ENCODE measurements at regions not wholly inside any gene's neighbourhood (a gene's known extent, or its start where the extent isn't known, plus 50 kb on each side); places are given as distances from the start of the nearest gene placed in this dataset.

- H3K27ac Mint-ChIP-seq, result peak overlapping the region in 1 of 3 donors; percentile 66
- no peaks in the 10 kb centered on the region for H3K27me3 ChIP-seq (ENCODE audit: control insufficient read depth, insufficient read depth, low read length)
- no peak for DNase-seq
Observed at GRCh38 chr16:7097518-7097917, 235.1 kb upstream of the RBFOX1 start.

DNA sequence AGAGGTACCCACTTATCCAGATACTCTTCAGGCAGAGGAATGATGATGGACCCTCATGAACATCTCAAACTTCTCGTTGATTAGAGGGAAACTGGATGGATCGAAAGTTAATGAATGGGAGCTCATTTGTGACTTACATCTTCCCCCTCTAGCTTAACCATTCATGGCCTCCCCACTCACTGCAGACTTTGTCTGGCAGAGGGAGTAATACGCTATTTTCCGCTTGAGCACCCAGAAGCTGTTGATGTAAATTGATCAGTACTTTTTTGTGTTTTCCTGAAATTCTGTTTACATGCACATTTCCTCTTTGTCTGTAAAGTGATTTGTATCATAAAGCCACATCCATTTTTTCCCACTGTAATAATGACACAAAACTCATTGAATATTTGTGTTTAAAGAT is 239.1 kb upstream of the RBFOX1 start:
- Histone ChIP-seq H3K4me3 (ENCODE audit: low read depth, low read length) (no peak overlapping the region), H3K4me1 (ENCODE audit: control insufficient read depth, insufficient read depth, low read length, poor library complexity, severe bottlenecking) (no peaks in the 10 kb centered on the region), H3K27ac (ENCODE audit: insufficient read depth, low read length, poor library complexity, severe bottlenecking) (no peak overlapping the region), H3K9me3 (ENCODE audit: control insufficient read depth in 2 of 2, low read length in 2 of 2) (peaks cover 0 to 2% of the 10 kb centered on the region in 2 experiments), H3K27me3 (ENCODE audit: control insufficient read depth, insufficient read depth, low read length) (no peaks in the 10 kb centered on the region), H3K36me3 (ENCODE audit: control insufficient read depth, insufficient read depth, low read length) (no peaks in the 10 kb centered on the region)
- ATAC-seq (ENCODE audit: low read depth in 2 of 2), result no peak
- peaks cover 0 to 26% (median 4%) of the 10 kb centered on the region in 7 donors for H3K9me3 Mint-ChIP-seq
- no peaks in the 10 kb centered on the region for H3K36me3 Mint-ChIP-seq
- no peaks in the 10 kb centered on the region for H3K27me3 Mint-ChIP-seq
- H3K4me3 Mint-ChIP-seq, result no peak overlapping the region
- no peaks in the 10 kb centered on the region for H3K4me1 Mint-ChIP-seq
- no peak overlapping the region for H3K27ac Mint-ChIP-seq
- DNase-seq, result no peak

More at GRCh38 chr16:7097518-7097917, 235.1 kb upstream of the RBFOX1 start:
- Histone ChIP-seq H3K4me3 (ENCODE audit: low read depth, low read length) (no peak overlapping the region), H3K36me3 (ENCODE audit: control insufficient read depth, insufficient read depth, low read length) (no peaks in the 10 kb centered on the region), H3K27ac (ENCODE audit: insufficient read depth, low read length, poor library complexity, severe bottlenecking) (no peak overlapping the region), H3K4me1 (ENCODE audit: control insufficient read depth, insufficient read depth, low read length, poor library complexity, severe bottlenecking) (no peaks in the 10 kb centered on the region), H3K9me3 (ENCODE audit: control insufficient read depth in 2 of 2, low read length in 2 of 2) (peaks cover 5 to 10% of the 10 kb centered on the region in 2 experiments)
- H3K9me3 Mint-ChIP-seq, result peaks cover 0 to 18% (median 9%) of the 10 kb centered on the region in 7 donors
- no peaks in the 10 kb centered on the region for H3K4me1 Mint-ChIP-seq
- no peaks in the 10 kb centered on the region for H3K27me3 Mint-ChIP-seq
- ATAC-seq (ENCODE audit: low read depth in 2 of 2), result no peak
- no peak overlapping the region for H3K4me3 Mint-ChIP-seq
- no peaks in the 10 kb centered on the region for H3K36me3 Mint-ChIP-seq

GRCh38 chr16:7090628-7091115 is 242.0 kb upstream of the RBFOX1 start:
- Mint-ChIP-seq H3K4me1 (no peaks in the 10 kb centered on the region), H3K9me3 (peaks cover 0 to 23% (median 5%) of the 10 kb centered on the region in 7 donors), H3K27me3 (no peaks in the 10 kb centered on the region), H3K36me3 (no peaks in the 10 kb centered on the region), H3K27ac (no peak overlapping the region), H3K4me3 (no peak overlapping the region)
- H3K27ac ChIP-seq (ENCODE audit: insufficient read depth, low read length, poor library complexity, severe bottlenecking), result no peak overlapping the region
- no peaks in the 10 kb centered on the region for H3K9me3 ChIP-seq (ENCODE audit: control insufficient read depth in 2 of 2, low read length in 2 of 2)
- no peak for ATAC-seq (ENCODE audit: low read depth in 2 of 2)
- no peaks in the 10 kb centered on the region for H3K36me3 ChIP-seq (ENCODE audit: control insufficient read depth, insufficient read depth, low read length)
- H3K27me3 ChIP-seq (ENCODE audit: control insufficient read depth, insufficient read depth, low read length), result no peaks in the 10 kb centered on the region
- no peak for DNase-seq
- H3K4me3 ChIP-seq (ENCODE audit: low read depth, low read length), result no peak overlapping the region
- no peaks in the 10 kb centered on the region for H3K4me1 ChIP-seq (ENCODE audit: control insufficient read depth, insufficient read depth, low read length, poor library complexity, severe bottlenecking)

GRCh38 chr16:7089751-7090150 is 242.9 kb upstream of the RBFOX1 start:
- no peak for ATAC-seq (ENCODE audit: low read depth in 2 of 2)
- no peak overlapping the region for H3K4me3 ChIP-seq (ENCODE audit: low read depth, low read length)
- H3K9me3 ChIP-seq (ENCODE audit: control insufficient read depth in 2 of 2, low read length in 2 of 2), result no peaks in the 10 kb centered on the region
- Mint-ChIP-seq H3K4me1 (no peaks in the 10 kb centered on the region), H3K36me3 (no peaks in the 10 kb centered on the region), H3K27ac (no peak overlapping the region), H3K9me3 (peaks cover 0 to 23% (median 3%) of the 10 kb centered on the region in 7 donors), H3K27me3 (no peaks in the 10 kb centered on the region), H3K4me3 (no peak overlapping the region)
- no peaks in the 10 kb centered on the region for H3K27me3 ChIP-seq (ENCODE audit: control insufficient read depth, insufficient read depth, low read length)
- H3K36me3 ChIP-seq (ENCODE audit: control insufficient read depth, insufficient read depth, low read length), result no peaks in the 10 kb centered on the region
- H3K4me1 ChIP-seq (ENCODE audit: control insufficient read depth, insufficient read depth, low read length, poor library complexity, severe bottlenecking), result no peaks in the 10 kb centered on the region
- no peak for DNase-seq
- no peak overlapping the region for H3K27ac ChIP-seq (ENCODE audit: insufficient read depth, low read length, poor library complexity, severe bottlenecking)

DNA sequence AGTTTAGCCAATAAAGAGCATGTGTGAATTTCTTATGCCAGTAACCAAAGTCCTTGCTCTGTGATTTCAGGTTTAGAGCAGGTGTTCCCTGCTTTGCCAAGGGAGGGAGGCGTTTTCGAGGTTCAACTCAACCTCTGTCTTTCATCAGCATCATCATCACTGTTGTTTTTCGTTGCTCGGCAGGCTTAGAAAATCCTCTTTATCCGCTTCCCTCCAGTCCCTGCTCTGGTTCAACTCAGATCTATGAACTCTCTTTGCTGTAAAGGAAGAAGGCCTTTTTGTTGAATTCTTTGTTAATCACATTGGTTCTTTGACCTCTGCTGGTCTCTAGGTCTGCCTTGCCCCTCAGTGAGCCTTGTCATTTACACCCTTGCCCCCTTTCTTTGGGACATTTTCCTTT is 243.9 kb upstream of the RBFOX1 start:
- Mint-ChIP-seq H3K27me3 (no peaks in the 10 kb centered on the region), H3K9me3 (peaks cover 0 to 23% (median 4%) of the 10 kb centered on the region in 7 donors), H3K36me3 (no peaks in the 10 kb centered on the region), H3K4me1 (no peaks in the 10 kb centered on the region), H3K27ac (no peak overlapping the region), H3K4me3 (no peak overlapping the region)
- H3K4me3 ChIP-seq (ENCODE audit: low read depth, low read length), result no peak overlapping the region
- H3K4me1 ChIP-seq (ENCODE audit: control insufficient read depth, insufficient read depth, low read length, poor library complexity, severe bottlenecking), result no peaks in the 10 kb centered on the region
- no peak overlapping the region for H3K27ac ChIP-seq (ENCODE audit: insufficient read depth, low read length, poor library complexity, severe bottlenecking)
- H3K36me3 ChIP-seq (ENCODE audit: control insufficient read depth, insufficient read depth, low read length), result no peaks in the 10 kb centered on the region
- H3K9me3 ChIP-seq (ENCODE audit: control insufficient read depth in 2 of 2, low read length in 2 of 2), result no peaks in the 10 kb centered on the region
- DNase-seq (no peak), ATAC-seq (ENCODE audit: low read depth in 2 of 2) (no peak)
- no peaks in the 10 kb centered on the region for H3K27me3 ChIP-seq (ENCODE audit: control insufficient read depth, insufficient read depth, low read length)

- Histone ChIP-seq H3K9me3 (ENCODE audit: control insufficient read depth in 2 of 2, low read length in 2 of 2) (peaks cover 0 to 3% of the 10 kb centered on the region in 2 experiments), H3K27me3 (ENCODE audit: control insufficient read depth, insufficient read depth, low read length) (no peaks in the 10 kb centered on the region), H3K36me3 (ENCODE audit: control insufficient read depth, insufficient read depth, low read length) (no peaks in the 10 kb centered on the region), H3K4me1 (ENCODE audit: control insufficient read depth, insufficient read depth, low read length, poor library complexity, severe bottlenecking) (no peaks in the 10 kb centered on the region), H3K27ac (ENCODE audit: insufficient read depth, low read length, poor library complexity, severe bottlenecking) (no peak overlapping the region), H3K4me3 (ENCODE audit: low read depth, low read length) (no peak overlapping the region)
- no peaks in the 10 kb centered on the region for H3K27me3 Mint-ChIP-seq
- no peaks in the 10 kb centered on the region for H3K36me3 Mint-ChIP-seq
- no peak overlapping the region for H3K4me3 Mint-ChIP-seq
- peaks cover 0 to 15% (median 4%) of the 10 kb centered on the region in 7 donors for H3K9me3 Mint-ChIP-seq
- no peak overlapping the region for H3K27ac Mint-ChIP-seq
- DNase-seq (no peak), ATAC-seq (ENCODE audit: low read depth in 2 of 2) (no peak)
- H3K4me1 Mint-ChIP-seq, result no peaks in the 10 kb centered on the region
Observed at GRCh38 chr16:7086822-7087616, 245.6 kb upstream of the RBFOX1 start.

- Mint-ChIP-seq H3K27me3 (no peaks in the 10 kb centered on the region), H3K9me3 (peaks cover 0 to 16% (median 6%) of the 10 kb centered on the region in 7 donors), H3K36me3 (no peaks in the 10 kb centered on the region), H3K27ac (no peak overlapping the region), H3K4me1 (no peaks in the 10 kb centered on the region), H3K4me3 (no peak overlapping the region)
- Histone ChIP-seq H3K27me3 (ENCODE audit: control insufficient read depth, insufficient read depth, low read length) (no peaks in the 10 kb centered on the region), H3K9me3 (ENCODE audit: control insufficient read depth in 2 of 2, low read length in 2 of 2) (peaks cover 0 to 8% of the 10 kb centered on the region in 2 experiments), H3K4me1 (ENCODE audit: control insufficient read depth, insufficient read depth, low read length, poor library complexity, severe bottlenecking) (no peaks in the 10 kb centered on the region), H3K36me3 (ENCODE audit: control insufficient read depth, insufficient read depth, low read length) (no peaks in the 10 kb centered on the region), H3K4me3 (ENCODE audit: low read depth, low read length) (no peak overlapping the region), H3K27ac (ENCODE audit: insufficient read depth, low read length, poor library complexity, severe bottlenecking) (no peak overlapping the region)
- no peak for DNase-seq
- ATAC-seq (ENCODE audit: low read depth in 2 of 2), result no peak
Observed at GRCh38 chr16:7085776-7086175, 246.9 kb upstream of the RBFOX1 start.

- Histone ChIP-seq H3K27ac (ENCODE audit: insufficient read depth, low read length, poor library complexity, severe bottlenecking) (no peak overlapping the region), H3K36me3 (ENCODE audit: control insufficient read depth, insufficient read depth, low read length) (no peaks in the 10 kb centered on the region), H3K9me3 (ENCODE audit: control insufficient read depth in 2 of 2, low read length in 2 of 2) (peaks cover 3 to 10% of the 10 kb centered on the region in 2 experiments), H3K4me1 (ENCODE audit: control insufficient read depth, insufficient read depth, low read length, poor library complexity, severe bottlenecking) (no peaks in the 10 kb centered on the region), H3K4me3 (ENCODE audit: low read depth, low read length) (no peak overlapping the region), H3K27me3 (ENCODE audit: control insufficient read depth, insufficient read depth, low read length) (no peaks in the 10 kb centered on the region)
- Mint-ChIP-seq H3K9me3 (peaks cover 4 to 22% (median 8%) of the 10 kb centered on the region in 7 donors), H3K4me1 (no peaks in the 10 kb centered on the region), H3K4me3 (no peak overlapping the region), H3K27ac (no peak overlapping the region), H3K36me3 (no peaks in the 10 kb centered on the region), H3K27me3 (no peaks in the 10 kb centered on the region)
- ATAC-seq (ENCODE audit: low read depth in 2 of 2), result no peak
- no peak for DNase-seq
Observed at GRCh38 chr16:7083096-7083495, 249.5 kb upstream of the RBFOX1 start.
